Fibroblast of lung (primary cell): ENCODE measurements at regions not wholly inside any gene's neighbourhood (a gene's known extent, or its start where the extent isn't known, plus 50 kb on each side); places are given as distances from the start of the nearest gene placed in this dataset.

Experiments used
- EZH2 ChIP-seq: IDR thresholded peaks from 2 replicates; pipeline ENCODE4 v1.5.1; 2012; ENCODE audit warnings: low read length, control low read depth, mild to moderate bottlenecking; ENCODE audit errors: missing control alignments
- TF ChIP-seq, protein P1 (sequence below), 2 donors: IDR thresholded peaks in 1 of 2; conservative IDR thresholded peaks in 1 of 2; 1 replicate in 1 of 2; 2 replicates in 1 of 2; pipeline ENCODE4 v1.5.1; 2011 to 2012; ENCODE audit warnings: low read length in 2 of 2, control low read depth in 1 of 2, inconsistent platforms in 1 of 2, low read depth in 1 of 2, mild to moderate bottlenecking in 1 of 2

DNA sequence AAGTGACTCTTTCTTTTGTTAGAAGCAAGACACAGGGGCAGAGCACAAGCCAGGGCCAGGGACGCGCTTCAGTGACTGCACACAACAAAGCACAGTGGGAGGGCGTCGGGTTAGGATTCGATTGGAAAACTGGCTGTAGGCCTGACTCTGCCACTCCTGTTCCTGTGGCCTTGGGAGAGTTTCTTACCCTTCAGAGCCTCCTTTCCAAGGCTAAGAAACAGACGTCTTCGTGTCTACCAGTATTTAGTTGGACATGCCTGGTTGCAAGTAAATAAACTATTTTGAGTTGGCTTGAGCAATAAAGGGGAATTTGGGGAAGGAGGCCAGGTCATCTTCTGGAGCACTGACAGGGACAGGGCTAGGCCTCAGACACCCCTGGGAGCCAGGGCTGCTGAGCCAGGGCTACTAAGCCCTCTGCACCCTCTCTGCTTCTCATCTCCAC is 549.1 kb downstream of the INSC start:
- TF ChIP-seq, protein P1, sequence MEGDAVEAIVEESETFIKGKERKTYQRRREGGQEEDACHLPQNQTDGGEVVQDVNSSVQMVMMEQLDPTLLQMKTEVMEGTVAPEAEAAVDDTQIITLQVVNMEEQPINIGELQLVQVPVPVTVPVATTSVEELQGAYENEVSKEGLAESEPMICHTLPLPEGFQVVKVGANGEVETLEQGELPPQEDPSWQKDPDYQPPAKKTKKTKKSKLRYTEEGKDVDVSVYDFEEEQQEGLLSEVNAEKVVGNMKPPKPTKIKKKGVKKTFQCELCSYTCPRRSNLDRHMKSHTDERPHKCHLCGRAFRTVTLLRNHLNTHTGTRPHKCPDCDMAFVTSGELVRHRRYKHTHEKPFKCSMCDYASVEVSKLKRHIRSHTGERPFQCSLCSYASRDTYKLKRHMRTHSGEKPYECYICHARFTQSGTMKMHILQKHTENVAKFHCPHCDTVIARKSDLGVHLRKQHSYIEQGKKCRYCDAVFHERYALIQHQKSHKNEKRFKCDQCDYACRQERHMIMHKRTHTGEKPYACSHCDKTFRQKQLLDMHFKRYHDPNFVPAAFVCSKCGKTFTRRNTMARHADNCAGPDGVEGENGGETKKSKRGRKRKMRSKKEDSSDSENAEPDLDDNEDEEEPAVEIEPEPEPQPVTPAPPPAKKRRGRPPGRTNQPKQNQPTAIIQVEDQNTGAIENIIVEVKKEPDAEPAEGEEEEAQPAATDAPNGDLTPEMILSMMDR (conservative IDR thresholded peaks at IDR 0.05 in 1 of 2, IDR thresholded peaks at IDR 0.05 in 1 of 2; ENCODE audit: low read depth in 1 of 2, low read length in 2 of 2) = no peak
- TF ChIP-seq EZH2 = no peak
